OCI-LY3 (cell line): ENCODE measurements at regions not wholly inside any gene's neighbourhood (a gene's known extent, or its start where the extent isn't known, plus 50 kb on each side); places are given as distances from the start of the nearest gene placed in this dataset.

Source experiments
- EZH2phosphoT487 ChIP-seq: fragments of 200-600 bp; shearing (Covaris generic); IDR thresholded peaks from 2 replicates; pipeline ENCODE4 v1.6.1; 2018; ENCODE audit warnings: antibody characterized with exemption, mixed run types, low read depth
- TF ChIP-seq, protein P1 (sequence below): fragments of 200-600, 300-600 bp; sonication (generic); IDR thresholded peaks from 2 replicates; pipeline ENCODE4 v1.5.1; 2014; ENCODE audit warnings: antibody characterized with exemption, low read length, low read depth

- TF ChIP-seq, protein P1, sequence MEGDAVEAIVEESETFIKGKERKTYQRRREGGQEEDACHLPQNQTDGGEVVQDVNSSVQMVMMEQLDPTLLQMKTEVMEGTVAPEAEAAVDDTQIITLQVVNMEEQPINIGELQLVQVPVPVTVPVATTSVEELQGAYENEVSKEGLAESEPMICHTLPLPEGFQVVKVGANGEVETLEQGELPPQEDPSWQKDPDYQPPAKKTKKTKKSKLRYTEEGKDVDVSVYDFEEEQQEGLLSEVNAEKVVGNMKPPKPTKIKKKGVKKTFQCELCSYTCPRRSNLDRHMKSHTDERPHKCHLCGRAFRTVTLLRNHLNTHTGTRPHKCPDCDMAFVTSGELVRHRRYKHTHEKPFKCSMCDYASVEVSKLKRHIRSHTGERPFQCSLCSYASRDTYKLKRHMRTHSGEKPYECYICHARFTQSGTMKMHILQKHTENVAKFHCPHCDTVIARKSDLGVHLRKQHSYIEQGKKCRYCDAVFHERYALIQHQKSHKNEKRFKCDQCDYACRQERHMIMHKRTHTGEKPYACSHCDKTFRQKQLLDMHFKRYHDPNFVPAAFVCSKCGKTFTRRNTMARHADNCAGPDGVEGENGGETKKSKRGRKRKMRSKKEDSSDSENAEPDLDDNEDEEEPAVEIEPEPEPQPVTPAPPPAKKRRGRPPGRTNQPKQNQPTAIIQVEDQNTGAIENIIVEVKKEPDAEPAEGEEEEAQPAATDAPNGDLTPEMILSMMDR: no peak
- no peak for TF ChIP-seq EZH2phosphoT487
Observed at GRCh38 chr5:5643481-5643880, 221.0 kb downstream of the ICE1 start.
